MM.1S (cell line): ENCODE measurements at regions not wholly inside any gene's neighbourhood (a gene's known extent, or its start where the extent isn't known, plus 50 kb on each side); places are given as distances from the start of the nearest gene placed in this dataset.

ENCODE experiments used
- CTCF ChIP-seq: fragments of 300-600 bp; sonication (generic); IDR thresholded peaks from 2 replicates; pipeline ENCODE4 v1.5.1; 2016; ENCODE audit warnings: antibody characterized with exemption, low read length, mixed read lengths
- EZH2phosphoT487 ChIP-seq: fragments of 300-600 bp; sonication (generic); IDR thresholded peaks from 2 replicates; pipeline ENCODE4 v1.6.1; 2018; ENCODE audit warnings: antibody characterized with exemption, low read length

DNA sequence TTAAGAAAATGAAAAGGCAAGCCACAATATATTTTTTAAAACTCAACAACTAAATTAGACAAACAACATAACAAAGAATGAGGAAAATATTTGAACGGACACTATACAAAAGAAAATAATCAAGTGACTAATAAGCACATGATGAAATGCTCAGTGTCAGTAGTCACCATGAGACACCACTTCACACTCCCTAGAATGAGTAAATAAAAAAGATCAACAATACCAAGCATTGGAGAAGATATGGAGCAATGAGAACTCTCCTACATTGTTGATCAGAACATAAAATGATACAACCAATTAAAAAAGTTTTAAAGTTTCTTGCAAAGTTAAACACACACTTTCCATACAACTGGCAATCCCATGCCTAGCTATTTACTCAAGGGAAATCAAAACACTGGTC lies 222.2 kb downstream of the C7orf25 start:
- TF ChIP-seq CTCF (no peak), EZH2phosphoT487 (no peak)
